ENCODE measurements at regions not wholly inside any gene's neighbourhood (a gene's known extent, or its start where the extent isn't known, plus 50 kb on each side); places are given as distances from the start of the nearest gene placed in this dataset.

DNA sequence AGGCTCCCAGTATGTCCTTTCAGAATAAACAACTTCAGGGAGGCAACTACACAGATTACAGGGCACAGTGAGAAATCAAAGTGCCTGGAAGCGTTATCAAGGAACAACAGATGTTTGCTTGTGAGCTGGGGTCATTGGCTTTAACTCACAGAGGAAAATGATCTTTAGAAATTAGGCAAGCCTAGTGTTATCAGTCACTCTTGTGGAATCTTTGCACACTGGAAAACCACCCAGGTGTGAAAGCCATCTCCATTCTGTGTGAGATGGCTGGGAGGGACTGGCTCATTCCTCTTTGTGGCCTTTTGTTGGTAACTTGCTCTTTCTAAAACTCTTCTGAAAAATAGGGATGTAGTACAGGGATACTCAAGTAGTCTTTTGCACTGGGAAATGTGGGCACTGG is 716.0 kb downstream of the XPNPEP1 start:
- H3K4me1 ChIP-seq, result no peaks in the 10 kb centered on the region
- H3K27ac ChIP-seq (replicated peaks in 1 of 4), result no peak overlapping the region
- TF ChIP-seq, protein P1, sequence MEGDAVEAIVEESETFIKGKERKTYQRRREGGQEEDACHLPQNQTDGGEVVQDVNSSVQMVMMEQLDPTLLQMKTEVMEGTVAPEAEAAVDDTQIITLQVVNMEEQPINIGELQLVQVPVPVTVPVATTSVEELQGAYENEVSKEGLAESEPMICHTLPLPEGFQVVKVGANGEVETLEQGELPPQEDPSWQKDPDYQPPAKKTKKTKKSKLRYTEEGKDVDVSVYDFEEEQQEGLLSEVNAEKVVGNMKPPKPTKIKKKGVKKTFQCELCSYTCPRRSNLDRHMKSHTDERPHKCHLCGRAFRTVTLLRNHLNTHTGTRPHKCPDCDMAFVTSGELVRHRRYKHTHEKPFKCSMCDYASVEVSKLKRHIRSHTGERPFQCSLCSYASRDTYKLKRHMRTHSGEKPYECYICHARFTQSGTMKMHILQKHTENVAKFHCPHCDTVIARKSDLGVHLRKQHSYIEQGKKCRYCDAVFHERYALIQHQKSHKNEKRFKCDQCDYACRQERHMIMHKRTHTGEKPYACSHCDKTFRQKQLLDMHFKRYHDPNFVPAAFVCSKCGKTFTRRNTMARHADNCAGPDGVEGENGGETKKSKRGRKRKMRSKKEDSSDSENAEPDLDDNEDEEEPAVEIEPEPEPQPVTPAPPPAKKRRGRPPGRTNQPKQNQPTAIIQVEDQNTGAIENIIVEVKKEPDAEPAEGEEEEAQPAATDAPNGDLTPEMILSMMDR (IDR thresholded peaks at IDR 0.05), result no peak
- no peak for TF ChIP-seq EP300 (IDR thresholded peaks at IDR 0.05)
- no peak for TF ChIP-seq POLR2A (IDR thresholded peaks at IDR 0.05; ENCODE audit: low read depth)
- no peak for TF ChIP-seq POLR2AphosphoS5 (IDR thresholded peaks at IDR 0.05)
- WGBS, result 85% methylated on average over 1 of the region's 1 CpG
- no peak overlapping the region for H3K4me3 ChIP-seq
- H3K36me3 ChIP-seq, result no peaks in the 10 kb centered on the region
- no peaks in the 10 kb centered on the region for H3K9me3 ChIP-seq
- intact Hi-C loops (cut with DNase I), result no loop called here
- H3K27me3 ChIP-seq, result no peaks in the 10 kb centered on the region
- DNase-seq (ENCODE audit: extremely low spot score), result no peak

DNA sequence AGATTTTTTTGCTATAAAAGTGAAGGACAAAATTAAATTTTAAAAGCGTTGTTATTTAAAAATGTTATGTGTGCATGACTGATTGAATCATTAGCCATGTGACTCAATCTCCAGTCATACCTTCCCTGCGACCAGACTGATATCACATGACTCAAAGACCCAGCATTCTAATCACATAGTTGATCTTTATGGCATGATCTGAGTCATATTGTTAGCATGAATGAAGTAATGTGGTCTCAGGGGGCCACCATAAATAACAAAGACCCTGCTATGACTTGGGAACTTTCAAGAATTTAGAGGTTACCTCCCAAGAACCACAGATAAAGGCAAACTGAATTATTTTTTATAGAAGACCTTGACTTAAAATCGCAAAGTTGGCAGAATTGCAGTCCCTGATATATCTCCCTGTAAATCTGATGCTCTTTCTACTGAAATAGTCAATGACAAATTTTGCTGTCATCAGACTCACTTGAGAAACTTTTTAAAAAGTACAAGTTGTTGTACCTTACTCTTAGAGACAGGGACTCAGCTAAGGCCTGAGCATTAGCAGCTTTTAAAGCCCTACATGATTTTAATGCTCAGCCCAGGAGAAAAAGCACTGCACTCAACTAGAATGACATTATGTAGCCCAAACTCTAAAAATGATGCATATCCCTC is 717.3 kb downstream of the XPNPEP1 start:
- TF ChIP-seq POLR2A (IDR thresholded peaks at IDR 0.05; ENCODE audit: low read depth) (no peak), EP300 (IDR thresholded peaks at IDR 0.05) (no peak), POLR2AphosphoS5 (IDR thresholded peaks at IDR 0.05) (no peak)
- TF ChIP-seq, protein P1 (IDR thresholded peaks at IDR 0.05), result no peak
- Histone ChIP-seq H3K4me3 (no peak overlapping the region), H3K36me3 (no peaks in the 10 kb centered on the region), H3K9me3 (no peaks in the 10 kb centered on the region), H3K27ac (replicated peaks in 1 of 4) (no peak overlapping the region), H3K27me3 (no peaks in the 10 kb centered on the region), H3K4me1 (no peaks in the 10 kb centered on the region)
- no peak for DNase-seq (ENCODE audit: extremely low spot score)
- 82% methylated on average over 3 of the region's 3 CpGs for WGBS
- intact Hi-C loops (cut with DNase I), result no loop called here

DNA sequence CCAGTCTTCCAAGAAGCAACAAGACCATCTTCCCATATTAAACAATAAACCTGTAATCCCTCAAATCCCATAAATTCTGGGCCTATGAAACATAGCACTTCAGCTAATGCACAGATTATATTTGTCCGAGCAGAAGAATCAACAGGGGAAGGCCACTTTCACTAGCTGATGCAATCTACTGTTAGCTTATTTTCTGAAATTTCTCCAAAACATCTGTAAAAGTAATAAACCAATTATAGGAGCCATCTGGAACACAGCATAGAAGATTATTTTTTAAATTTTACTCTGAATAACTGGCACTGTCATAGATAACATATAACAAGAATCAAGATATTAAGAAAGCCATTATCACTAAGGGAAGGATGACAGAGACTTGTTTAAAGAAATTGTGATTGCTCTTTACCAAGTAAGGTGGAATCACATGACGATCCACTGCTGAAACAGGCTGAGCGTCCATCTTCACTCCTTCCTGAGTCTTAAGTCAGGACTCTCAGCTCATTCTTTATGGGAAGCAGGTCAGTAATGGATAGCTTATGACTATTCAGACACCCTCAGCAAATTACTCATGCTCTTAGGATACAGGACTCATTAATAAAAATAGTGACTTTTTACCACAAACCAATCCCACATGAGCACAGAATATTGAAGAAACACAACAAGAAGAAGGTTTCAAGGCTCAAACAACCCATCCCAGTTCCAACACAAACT is 719.5 kb downstream of the XPNPEP1 start:
- 75% methylated on average over 3 of the region's 3 CpGs for WGBS
- intact Hi-C loops (cut with DNase I), result no loop called here
- Histone ChIP-seq H3K27me3 (no peaks in the 10 kb centered on the region), H3K27ac (replicated peaks in 1 of 4) (no peak overlapping the region), H3K4me3 (no peak overlapping the region), H3K9me3 (no peaks in the 10 kb centered on the region), H3K36me3 (no peaks in the 10 kb centered on the region), H3K4me1 (no peaks in the 10 kb centered on the region)
- TF ChIP-seq, protein P1 (IDR thresholded peaks at IDR 0.05), result no peak
- TF ChIP-seq POLR2A (IDR thresholded peaks at IDR 0.05; ENCODE audit: low read depth) (no peak), POLR2AphosphoS5 (IDR thresholded peaks at IDR 0.05) (no peak), EP300 (IDR thresholded peaks at IDR 0.05) (no peak)
- no peak for DNase-seq (ENCODE audit: extremely low spot score)

DNA sequence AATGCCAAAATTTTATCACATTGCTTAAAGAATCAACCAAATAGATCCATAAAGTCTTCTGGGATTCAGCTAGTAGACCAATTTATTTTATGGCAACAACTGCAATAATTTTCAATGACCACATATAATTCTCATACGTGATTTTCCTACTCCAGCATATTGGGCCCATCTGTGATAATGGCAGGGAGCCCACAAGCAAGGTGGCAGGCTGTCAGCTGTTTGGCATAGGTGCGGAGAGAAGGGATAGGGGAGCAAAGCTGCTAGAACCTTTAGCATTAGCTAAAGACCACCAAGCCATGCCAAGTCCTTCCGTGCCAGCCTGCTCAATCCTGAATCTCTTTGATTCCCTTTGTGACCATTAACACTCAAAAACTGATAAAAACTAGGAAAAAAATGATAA is 721.2 kb downstream of the XPNPEP1 start:
- H3K4me3 ChIP-seq, result no peak overlapping the region
- no peak overlapping the region for H3K27ac ChIP-seq (replicated peaks in 1 of 4)
- no peak for DNase-seq (ENCODE audit: extremely low spot score)
- intact Hi-C loops (cut with DNase I), result no loop called here
- 77% methylated on average over 3 of the region's 3 CpGs for WGBS
- no peaks in the 10 kb centered on the region for H3K27me3 ChIP-seq
- no peaks in the 10 kb centered on the region for H3K9me3 ChIP-seq
- TF ChIP-seq POLR2A (IDR thresholded peaks at IDR 0.05; ENCODE audit: low read depth) (no peak), EP300 (IDR thresholded peaks at IDR 0.05) (no peak), POLR2AphosphoS5 (IDR thresholded peaks at IDR 0.05) (no peak)
- TF ChIP-seq, protein P1 (IDR thresholded peaks at IDR 0.05), result no peak
- no peaks in the 10 kb centered on the region for H3K36me3 ChIP-seq
- H3K4me1 ChIP-seq, result no peaks in the 10 kb centered on the region
